ENCODE measurements at regions not wholly inside any gene's neighbourhood (a gene's known extent, or its start where the extent isn't known, plus 50 kb on each side); places are given as distances from the start of the nearest gene placed in this dataset.

- TF ChIP-seq, protein P1, sequence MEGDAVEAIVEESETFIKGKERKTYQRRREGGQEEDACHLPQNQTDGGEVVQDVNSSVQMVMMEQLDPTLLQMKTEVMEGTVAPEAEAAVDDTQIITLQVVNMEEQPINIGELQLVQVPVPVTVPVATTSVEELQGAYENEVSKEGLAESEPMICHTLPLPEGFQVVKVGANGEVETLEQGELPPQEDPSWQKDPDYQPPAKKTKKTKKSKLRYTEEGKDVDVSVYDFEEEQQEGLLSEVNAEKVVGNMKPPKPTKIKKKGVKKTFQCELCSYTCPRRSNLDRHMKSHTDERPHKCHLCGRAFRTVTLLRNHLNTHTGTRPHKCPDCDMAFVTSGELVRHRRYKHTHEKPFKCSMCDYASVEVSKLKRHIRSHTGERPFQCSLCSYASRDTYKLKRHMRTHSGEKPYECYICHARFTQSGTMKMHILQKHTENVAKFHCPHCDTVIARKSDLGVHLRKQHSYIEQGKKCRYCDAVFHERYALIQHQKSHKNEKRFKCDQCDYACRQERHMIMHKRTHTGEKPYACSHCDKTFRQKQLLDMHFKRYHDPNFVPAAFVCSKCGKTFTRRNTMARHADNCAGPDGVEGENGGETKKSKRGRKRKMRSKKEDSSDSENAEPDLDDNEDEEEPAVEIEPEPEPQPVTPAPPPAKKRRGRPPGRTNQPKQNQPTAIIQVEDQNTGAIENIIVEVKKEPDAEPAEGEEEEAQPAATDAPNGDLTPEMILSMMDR (optimal IDR thresholded peaks at IDR 0.05 in 1 of 3, IDR thresholded peaks at IDR 0.05 in 1 of 3, conservative IDR thresholded peaks at IDR 0.05 in 1 of 3; ENCODE audit: extremely low read depth in 1 of 3, insufficient read depth in 2 of 3, low read length in 3 of 3): no peak
- TF ChIP-seq EZH2 (IDR thresholded peaks at IDR 0.05; ENCODE audit: low read length): no peak
Measured at GRCh38 chr21:27725916-27726315, 759.0 kb upstream of the ADAMTS5 start.
